HCT116 (cell line): ENCODE measurements at regions not wholly inside any gene's neighbourhood (a gene's known extent, or its start where the extent isn't known, plus 50 kb on each side); places are given as distances from the start of the nearest gene placed in this dataset.

Source experiments
- ATAC-seq: fragments of 200-7000 bp; cut with Tn5 transposase; 2 replicates; pipeline ENCODE4 v1.9.1; 2020; ENCODE audit warnings: mild to moderate bottlenecking, moderate library complexity
- BruUV-seq: library from RNA; stranded (reverse); fragments of 400-500 nt; replicated peaks from 2 replicates; lab custom pipeline; 2021; lab: Mats Ljungman, UMichigan
- CTCF ChIA-PET: fragments of 300-600 bp; sonication (Branson Sonifier 250); formaldehyde crosslinking; loops from one replicate; lab custom pipeline; 2021; ENCODE audit warnings: antibody characterized with exemption; lab: Charles Lee
- POLR2A ChIA-PET: fragments of 300-600, 350-600 bp; sonication (Branson Sonifier 250); formaldehyde crosslinking; loops from one replicate; lab custom pipeline; 2021; ENCODE audit warnings: antibody characterized with exemption; lab: Charles Lee
- RAD21 ChIA-PET, 2 experiments: fragments of 300-600 bp; sonication (Branson Sonifier 250); formaldehyde crosslinking; loops; one replicate each; lab custom pipeline; 2023; ENCODE audit warnings: low total read pairs in 2 of 2; ENCODE audit not compliant: uncharacterized antibody in 2 of 2, unreplicated experiment in 2 of 2, low non-redundant PET in 1 of 2; lab: Charles Lee
- DNase-seq: peaks from one replicate; pipeline ENCODE4 v3.0.0-alpha.2; 2010; ENCODE audit warnings: low read depth, low spot score
- H2AFZ ChIP-seq: fragments of 200-600 bp; shearing (Covaris generic), sonication (generic); 2 replicates; pipeline ENCODE4 v1.6.1; 2017; ENCODE audit warnings: low read depth, mixed run types, mixed read lengths, antibody characterized with exemption, low read length; ENCODE audit not compliant: poor library complexity, severe bottlenecking
- H3K27ac ChIP-seq: 2 replicates; pipeline ENCODE4 v1.5.1; 2012; ENCODE audit warnings: low read depth, low read length
- H3K27me3 ChIP-seq: fragments of 200-600 bp; sonication (generic); 2 replicates; pipeline ENCODE4 v1.6.1; 2016; ENCODE audit warnings: mixed run types, low read length, mixed read lengths; ENCODE audit not compliant: insufficient read depth
- H3K36me3 ChIP-seq, 2 experiments: fragments of 200-500 bp in 1 of 2; fragments of 200-600 bp in 1 of 2; sonication (Bioruptor generic) in 1 of 2; sonication (generic) in 1 of 2; 2 replicates each; pipeline versions ENCODE4 v1.5.1 to v1.6.1; 2014 to 2016; ENCODE audit warnings: low read length in 2 of 2, inconsistent platforms in 1 of 2, mixed read lengths in 1 of 2, mixed run types in 1 of 2; ENCODE audit not compliant: insufficient read depth in 2 of 2, control insufficient read depth in 1 of 2
- H3K4me1 ChIP-seq, 2 experiments: fragments of 200-600 bp in 1 of 2; sonication (generic) in 1 of 2; 2 replicates each; pipeline versions ENCODE4 v1.5.1 to v1.6.1; 2012 to 2017; ENCODE audit warnings: low read length in 2 of 2, inconsistent platforms in 1 of 2, mild to moderate bottlenecking in 1 of 2, mixed read lengths in 1 of 2, mixed run types in 1 of 2, moderate library complexity in 1 of 2; ENCODE audit not compliant: insufficient read depth in 2 of 2, control insufficient read depth in 1 of 2
- H3K4me2 ChIP-seq: fragments of 200-600 bp; sonication (generic); 2 replicates; pipeline ENCODE4 v1.6.1; 2017; ENCODE audit warnings: mixed run types, low read length, mixed read lengths
- H3K4me3 ChIP-seq, 2 experiments: fragments of 200-600 bp in 1 of 2; sonication (generic) in 1 of 2; replicated peaks in 1 of 2; 2 replicates each; pipeline ENCODE4 v1.5.1; 2011 to 2016; ENCODE audit warnings: low read length in 2 of 2, control low read depth in 1 of 2, low read depth in 1 of 2, mild to moderate bottlenecking in 1 of 2, mixed read lengths in 1 of 2, mixed run types in 1 of 2
- H3K79me2 ChIP-seq: fragments of 200-600 bp; sonication (generic); 2 replicates; pipeline ENCODE4 v1.6.1; 2017; ENCODE audit warnings: mild to moderate bottlenecking, mixed run types, low read length, moderate library complexity, mixed read lengths; ENCODE audit not compliant: insufficient read depth
- H3K9ac ChIP-seq: fragments of 200-600 bp; sonication (generic); 2 replicates; pipeline ENCODE4 v1.6.1; 2016; ENCODE audit warnings: low read length, mixed read lengths
- H3K9me2 ChIP-seq: fragments of 200-600 bp; sonication (generic), shearing (Covaris generic); 2 replicates; pipeline ENCODE4 v1.6.1; 2017; ENCODE audit warnings: mixed run types, mild to moderate bottlenecking, moderate library complexity; ENCODE audit not compliant: insufficient read depth
- H3K9me3 ChIP-seq, 2 experiments: fragments of 200-500 bp in 1 of 2; fragments of 200-600 bp in 1 of 2; sonication (Bioruptor generic) in 1 of 2; sonication (generic) in 1 of 2; 2 replicates each; pipeline ENCODE4 v1.6.1; 2014 to 2017; ENCODE audit warnings: low read length in 2 of 2, mixed read lengths in 2 of 2, inconsistent platforms in 1 of 2, low read depth in 1 of 2, mild to moderate bottlenecking in 1 of 2, mixed run types in 1 of 2, moderate library complexity in 1 of 2; ENCODE audit not compliant: control insufficient read depth in 1 of 2, insufficient read depth in 1 of 2
- H4K20me1 ChIP-seq: fragments of 200-600 bp; sonication (generic), shearing (Covaris generic); 2 replicates; pipeline ENCODE4 v1.6.1; 2017; ENCODE audit warnings: mixed run types, mild to moderate bottlenecking, moderate library complexity; ENCODE audit not compliant: insufficient read depth
- CTCF ChIP-seq, 3 experiments: fragments of 200-600 bp in 1 of 3; sonication (generic) in 1 of 3; IDR thresholded peaks in 2 of 3; conservative IDR thresholded peaks in 1 of 3; 2 replicates each; pipeline ENCODE4 v1.5.1; 2012 to 2017; ENCODE audit warnings: low read depth in 2 of 3, low read length in 2 of 3, antibody characterized with exemption in 1 of 3, borderline replicate concordance in 1 of 3, control low read depth in 1 of 3, mild to moderate bottlenecking in 1 of 3, mixed read lengths in 1 of 3, mixed run types in 1 of 3, moderate library complexity in 1 of 3; ENCODE audit not compliant: insufficient read depth in 1 of 3
- EZH2 ChIP-seq: fragments of 200-600 bp; sonication (generic); IDR thresholded peaks from 2 replicates; pipeline ENCODE4 v1.6.1; 2017; ENCODE audit warnings: antibody characterized with exemption, mixed run types
- RAD21 ChIP-seq: IDR thresholded peaks from 2 replicates; pipeline ENCODE4 v1.6.1; 2012; ENCODE audit warnings: low read depth, mild to moderate bottlenecking
- SIN3A ChIP-seq: IDR thresholded peaks from 2 replicates; pipeline ENCODE4 v1.6.1; 2012; ENCODE audit warnings: low read depth
- SP1 ChIP-seq: IDR thresholded peaks from 2 replicates; pipeline ENCODE4 v1.6.1; 2012; ENCODE audit warnings: low read depth
- TCF7L2 ChIP-seq: IDR thresholded peaks from 2 replicates; pipeline ENCODE4 v1.7.0; 2011; ENCODE audit warnings: borderline replicate concordance, inconsistent platforms; ENCODE audit not compliant: insufficient read depth, insufficient read length; ENCODE audit errors: extremely low read depth
- YY1 ChIP-seq: IDR thresholded peaks from 2 replicates; pipeline ENCODE4 v1.6.1; 2011; ENCODE audit warnings: low read length, low read depth, moderate library complexity, mild to moderate bottlenecking; ENCODE audit not compliant: insufficient replicate concordance; ENCODE audit errors: extremely low read depth
- ZNF274 ChIP-seq: fragments of 200-500 bp; sonication (Bioruptor generic); IDR thresholded peaks from 2 replicates; pipeline ENCODE4 v1.6.1; 2014; ENCODE audit warnings: mild to moderate bottlenecking, low read depth, low read length, inconsistent platforms
- intact Hi-C: fragments of 100-400 bp; cut with micrococcal nuclease; formaldehyde crosslinking; loops from 2 replicates; pipeline ENCODE4 v1.10.0; 2022

GRCh38 chr11:8335186-8335585, 71.5 kb upstream of the LMO1 start:
- TF ChIP-seq TCF7L2 (no peak), EZH2 (no peak), SIN3A (no peak), ZNF274 (no peak), YY1 (no peak), RAD21 (no peak)

GRCh38 chr11:8333811-8334401, 70.2 kb upstream of the LMO1 start:
- ATAC-seq (peak; percentile 51), DNase-seq (no peak)
- intact Hi-C loops: no loop called here
- peaks cover 6 to 29% of the 10 kb centered on the region in 2 experiments for H3K4me1 ChIP-seq
- H3K9me3 ChIP-seq: no peaks in the 10 kb centered on the region
- H3K27me3 ChIP-seq: no peaks in the 10 kb centered on the region
- no TSS peak for BruUV-seq
- no peak overlapping the region for H2AFZ ChIP-seq
- no peak overlapping the region for H3K9ac ChIP-seq
- TF ChIP-seq SP1: no peak
- TF ChIP-seq CTCF (IDR thresholded peaks at IDR 0.05 in 2 of 3, conservative IDR thresholded peaks at IDR 0.05 in 1 of 3; ENCODE audit: borderline replicate concordance in 1 of 3, insufficient read depth in 1 of 3, low read depth in 2 of 3, low read length in 2 of 3): peak; percentile 5 to 32 (median 19); a peak in 2 of 6 replicates
- TF ChIP-seq RAD21: peak; percentile 53
- POLR2A ChIA-PET: no interaction called here
- no peaks in the 10 kb centered on the region for H3K36me3 ChIP-seq
- H3K79me2 ChIP-seq: no peaks in the 10 kb centered on the region
- H3K4me2 ChIP-seq: peak overlapping the region; percentile 1; the same call in 1 of the 2 replicates
- no peaks in the 10 kb centered on the region for H4K20me1 ChIP-seq
- H3K4me3 ChIP-seq: no peak overlapping the region
- RAD21 ChIA-PET: no interaction called here
- CTCF ChIA-PET: interaction anchor here (1.7 kb wide), 1 partner anchor 233 kb away, joined by 9 read pairs; no protein-coding TSS in a partner anchor
- no peak overlapping the region for H3K27ac ChIP-seq
- H3K9me2 ChIP-seq: no peaks in the 10 kb centered on the region

More at GRCh38 chr11:8335186-8335585, 71.5 kb upstream of the LMO1 start:
- no peak overlapping the region for H3K4me2 ChIP-seq
- RAD21 ChIA-PET: interaction anchor here in 1 of 2 experiments (0.5 kb wide), 1 partner anchor 19 kb away, joined by 3 read pairs; no protein-coding TSS in a partner anchor
- no peak overlapping the region for H3K4me3 ChIP-seq
- CTCF ChIA-PET: interaction anchor here (1.4 kb wide), 1 partner anchor 232 kb away, joined by 8 read pairs; no protein-coding TSS in a partner anchor
- H3K27ac ChIP-seq: no peak overlapping the region
- H3K36me3 ChIP-seq: no peaks in the 10 kb centered on the region
- H3K9me2 ChIP-seq: no peaks in the 10 kb centered on the region
- H3K4me1 ChIP-seq: peaks cover 0 to 22% of the 10 kb centered on the region in 2 experiments; a peak in 3 of 4 replicates
- no peaks in the 10 kb centered on the region for H3K79me2 ChIP-seq
- no peaks in the 10 kb centered on the region for H3K9me3 ChIP-seq
- H4K20me1 ChIP-seq: no peaks in the 10 kb centered on the region
- H3K9ac ChIP-seq: no peak overlapping the region
- H2AFZ ChIP-seq: no peak overlapping the region
- BruUV-seq: no TSS peak
- intact Hi-C loops: no loop called here
- ATAC-seq: no peak
- no peak for DNase-seq
- no peaks in the 10 kb centered on the region for H3K27me3 ChIP-seq
- POLR2A ChIA-PET: no interaction called here
